HTR-8/SVneo (cell line): ENCODE measurements at regions not wholly inside any gene's neighbourhood (a gene's known extent, or its start where the extent isn't known, plus 50 kb on each side); places are given as distances from the start of the nearest gene placed in this dataset.
"Not testable (repeated sequence)": the region's sequence is repeated elsewhere in the genome, so short reads cannot be mapped to it uniquely, and the experiment has no call there.

Experiments used
- DNase-seq: peaks from one replicate; pipeline ENCODE4 v3.0.0; 2011; ENCODE audit warnings: low spot score, mixed read lengths; ENCODE audit not compliant: insufficient read length
- FAIRE-seq: peaks from 2 replicates; lab custom pipeline; 2011; peaks lifted over from hg19 to GRCh38; lab: Jason Lieb, UNC

- no peak for DNase-seq
- FAIRE-seq: no peak
These were observed 107.2 kb upstream of the SYT13 start for GRCh38 chr11:45393334-45393733.

GRCh38 chr11:45392591-45393091 lies 106.5 kb upstream of the SYT13 start:
- FAIRE-seq (no peak), DNase-seq (no peak)

DNA sequence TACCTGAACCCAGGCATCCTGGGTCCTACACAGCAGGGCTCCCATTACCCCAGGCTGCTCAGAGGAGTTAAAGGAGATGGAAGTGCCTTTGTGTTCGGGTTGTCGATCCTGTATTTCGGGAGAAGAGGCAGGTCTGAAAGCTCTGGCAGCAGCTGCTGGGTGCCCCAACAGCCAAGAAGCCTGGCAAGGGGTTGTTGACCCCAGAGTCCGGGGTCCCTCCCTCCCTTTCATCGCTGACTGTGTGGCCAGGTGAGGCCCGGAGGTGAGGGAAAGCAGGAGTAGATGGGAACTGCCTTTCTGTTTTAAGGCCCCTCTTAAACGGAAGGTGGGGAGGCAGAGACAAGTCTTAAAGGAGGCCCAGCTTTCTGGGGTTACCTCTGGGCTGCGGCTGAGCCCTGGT lies 106.0 kb upstream of the SYT13 start:
- FAIRE-seq: no peak
- no peak for DNase-seq

DNA sequence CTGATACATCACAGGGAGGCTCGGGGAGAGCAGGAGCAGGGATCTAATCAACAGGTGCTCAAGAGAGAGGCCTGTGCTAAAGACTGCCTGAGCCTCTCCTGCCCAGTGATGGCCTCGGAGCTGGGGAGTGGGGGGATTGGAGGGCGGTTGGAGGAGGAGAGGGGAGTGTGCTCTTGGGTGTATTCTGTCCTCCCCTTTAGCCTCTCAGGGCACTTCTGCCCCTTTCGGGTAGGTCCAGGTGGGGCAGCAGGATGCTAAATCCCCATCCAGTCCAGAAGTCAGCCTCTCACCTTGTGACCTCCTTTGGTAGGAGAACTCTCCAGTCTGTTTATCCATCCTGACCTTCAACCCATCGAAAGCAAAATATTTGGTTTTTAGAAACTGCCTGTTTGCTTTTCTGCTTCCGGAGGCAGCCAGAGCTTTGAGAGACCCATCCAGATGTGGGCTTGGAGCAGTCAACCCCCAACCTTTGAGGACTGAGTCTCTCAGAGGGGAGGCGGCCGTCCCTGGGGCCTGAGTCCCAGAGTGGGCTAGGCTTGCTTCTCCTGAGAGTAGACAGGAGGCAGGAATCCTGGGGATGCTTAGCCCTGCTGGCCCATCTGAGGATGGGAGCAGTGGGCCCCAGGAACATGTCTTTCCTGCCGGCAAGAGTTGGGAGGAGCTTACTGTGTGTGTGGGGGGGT lies 105.2 kb upstream of the SYT13 start:
- FAIRE-seq (no peak), DNase-seq (no peak)

DNA sequence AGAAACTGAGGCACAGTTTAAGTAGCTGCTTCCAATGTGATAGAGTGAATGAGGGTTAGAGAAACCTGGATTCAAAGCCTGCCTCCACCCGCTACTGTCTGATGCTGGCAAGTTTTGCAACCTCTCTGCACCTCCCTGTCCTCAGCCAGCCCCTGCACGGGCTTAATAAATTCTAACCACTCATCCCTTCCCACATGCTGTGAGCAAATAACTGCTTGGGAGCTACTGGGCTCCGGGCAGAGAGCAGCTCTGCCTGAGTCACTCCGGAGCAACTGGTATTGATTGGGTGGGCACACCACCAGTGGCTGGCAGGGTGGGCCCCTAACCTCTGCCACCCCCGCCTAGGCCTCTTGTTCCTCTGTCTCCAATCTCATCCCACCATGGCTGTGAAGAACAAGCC lies 104.3 kb upstream of the SYT13 start:
- DNase-seq (no peak), FAIRE-seq (no peak)

DNA sequence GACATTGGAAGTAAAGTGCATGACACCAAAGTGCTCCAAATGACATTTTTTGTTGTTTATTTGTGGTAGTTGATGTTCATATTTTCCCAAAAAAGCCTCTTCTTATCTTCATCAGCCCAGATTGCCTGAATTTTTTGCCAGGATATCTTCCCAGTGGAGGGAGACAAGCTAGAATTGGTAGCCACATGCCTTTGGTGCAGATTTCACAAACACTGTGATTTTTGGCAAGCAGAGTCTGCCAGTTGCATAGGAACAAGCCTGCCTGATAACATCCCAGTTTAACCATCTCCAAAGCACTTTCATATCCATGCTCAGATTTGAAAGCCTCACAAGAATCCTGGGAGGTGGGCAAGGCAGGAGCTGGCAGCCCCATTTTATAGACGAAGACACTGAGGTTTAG lies 102.3 kb upstream of the SYT13 start:
- FAIRE-seq (no peak), DNase-seq (no peak)

DNA sequence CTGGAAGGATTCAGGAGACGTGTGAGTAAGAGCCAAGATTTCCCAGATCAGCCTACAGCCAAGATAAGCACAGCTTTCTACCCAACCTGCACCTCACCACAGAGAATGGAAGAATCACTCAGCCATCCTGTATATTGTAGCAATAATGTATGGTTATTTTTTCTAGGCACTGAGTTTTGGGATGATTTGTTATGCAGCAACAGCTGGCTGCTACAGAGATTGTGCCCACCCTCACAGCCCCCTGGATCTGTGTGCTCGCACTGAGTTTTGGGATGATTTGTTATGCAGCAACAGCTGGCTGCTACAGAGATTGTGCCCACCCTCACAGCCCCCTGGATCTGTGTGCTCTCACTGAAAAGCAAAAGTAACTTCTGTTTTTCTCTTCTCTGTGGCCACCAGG lies 101.7 kb upstream of the SYT13 start:
- not testable (repeated sequence) for FAIRE-seq, DNase-seq

GRCh38 chr11:45386972-45387371 lies 100.8 kb upstream of the SYT13 start:
- no peak for DNase-seq
- FAIRE-seq: no peak

- FAIRE-seq (no peak), DNase-seq (no peak)
These were observed 99.7 kb upstream of the SYT13 start for GRCh38 chr11:45385844-45386243.

- DNase-seq: no peak
- FAIRE-seq: no peak
These were observed 99.3 kb upstream of the SYT13 start for GRCh38 chr11:45385423-45385822.

DNA sequence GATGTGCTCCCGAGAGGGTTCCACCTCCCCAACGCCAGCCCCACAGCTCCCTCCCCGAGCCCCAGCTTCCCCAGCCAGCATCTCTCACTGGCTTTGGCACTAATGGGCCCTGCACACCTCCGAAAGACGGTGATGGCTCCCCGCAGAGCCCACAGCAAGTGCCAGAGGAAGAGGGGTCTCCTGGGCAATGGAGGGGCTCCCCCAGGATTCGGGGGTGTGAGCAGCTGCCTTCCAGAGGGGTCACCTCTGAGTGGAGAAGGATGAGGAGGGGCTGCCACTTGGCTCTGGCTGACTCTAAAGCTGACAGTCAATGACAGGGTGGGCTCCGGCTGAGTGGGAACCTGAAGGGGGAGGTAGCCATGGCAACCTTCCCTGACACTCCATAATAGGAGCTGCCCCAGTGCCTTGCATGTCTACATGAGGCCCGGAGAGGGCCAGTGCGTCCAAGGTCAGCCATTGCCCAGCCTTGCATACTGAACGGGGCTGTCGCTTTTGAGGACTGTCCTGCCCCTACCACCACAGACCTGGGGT lies 98.6 kb upstream of the SYT13 start:
- DNase-seq: no peak
- no peak for FAIRE-seq

DNA sequence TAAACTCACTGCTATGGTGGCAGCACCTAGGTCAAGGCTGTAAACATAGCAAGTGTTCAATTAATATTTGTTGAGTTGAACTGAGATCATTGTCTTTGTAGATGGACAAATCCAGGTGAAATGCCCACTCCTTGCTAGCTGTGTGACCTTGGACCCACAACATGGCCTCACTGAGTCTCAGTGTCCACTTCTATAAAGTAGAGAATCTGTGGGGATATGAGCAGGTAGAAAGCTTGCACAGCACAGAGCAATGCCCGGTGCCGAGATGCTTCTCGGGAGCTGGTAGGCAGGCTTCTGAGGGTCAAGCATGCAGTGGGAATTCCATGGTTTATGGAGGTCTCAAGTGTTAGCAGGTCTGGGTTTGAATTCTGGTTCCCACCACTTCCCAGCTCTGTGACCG lies 97.9 kb upstream of the SYT13 start:
- DNase-seq (no peak), FAIRE-seq (no peak)

DNA sequence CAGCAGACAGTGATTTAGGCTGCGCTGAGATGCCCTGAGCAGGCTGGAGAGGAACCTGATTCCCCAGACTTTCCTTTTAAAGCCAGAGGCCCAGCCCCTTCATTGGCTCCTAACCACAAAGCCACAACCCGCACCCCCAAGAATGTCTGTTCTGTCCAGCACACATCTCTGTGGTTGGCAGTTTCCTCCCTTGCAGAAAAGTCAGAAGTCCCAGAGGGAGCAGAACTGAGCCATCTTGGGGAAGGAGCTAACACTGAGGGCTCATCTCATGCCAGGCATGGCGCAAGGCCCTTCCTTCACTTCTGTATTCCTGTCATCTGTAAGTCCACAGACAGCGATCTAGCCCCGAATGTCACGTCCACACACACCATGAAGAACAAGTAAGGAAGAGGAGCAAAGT lies 97.1 kb upstream of the SYT13 start:
- DNase-seq (peak; percentile 32), FAIRE-seq (no peak)

- DNase-seq (no peak), FAIRE-seq (no peak)
These were observed 96.2 kb upstream of the SYT13 start for GRCh38 chr11:45382133-45382878.

DNA sequence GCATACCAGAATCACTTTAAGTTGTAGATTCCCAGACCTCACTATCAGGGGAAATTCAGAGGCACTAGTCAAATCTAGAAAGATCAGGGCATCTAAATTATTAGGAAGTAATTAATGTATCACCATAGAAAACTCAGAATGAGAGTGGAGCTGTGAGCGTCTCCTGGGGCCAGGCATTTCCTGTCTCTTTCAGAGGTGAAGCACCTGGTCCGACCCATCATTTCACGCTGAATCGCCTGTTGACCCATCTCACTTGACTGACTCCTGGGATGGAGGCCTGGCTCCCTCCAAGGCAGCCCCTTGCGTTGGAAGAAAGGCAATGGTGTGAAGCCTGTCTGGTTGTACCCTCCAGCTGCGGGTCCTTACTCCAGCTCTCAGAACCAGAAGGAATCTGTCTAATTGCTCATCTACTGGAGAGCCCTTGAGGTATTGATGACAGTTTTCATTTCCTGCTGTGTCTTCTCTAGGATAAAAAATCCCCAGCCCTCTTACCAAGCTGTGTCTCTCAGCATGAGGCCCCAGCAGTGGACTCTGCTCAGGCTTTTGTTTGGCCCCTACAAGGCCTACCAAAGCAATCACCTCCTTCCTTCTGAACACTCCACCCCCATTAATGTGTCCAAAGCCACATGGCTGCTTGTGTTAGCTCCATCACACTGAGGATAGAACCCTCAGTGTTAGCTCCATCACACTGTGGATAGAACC lies 93.2 kb upstream of the SYT13 start:
- DNase-seq (no peak), FAIRE-seq (no peak)

DNA sequence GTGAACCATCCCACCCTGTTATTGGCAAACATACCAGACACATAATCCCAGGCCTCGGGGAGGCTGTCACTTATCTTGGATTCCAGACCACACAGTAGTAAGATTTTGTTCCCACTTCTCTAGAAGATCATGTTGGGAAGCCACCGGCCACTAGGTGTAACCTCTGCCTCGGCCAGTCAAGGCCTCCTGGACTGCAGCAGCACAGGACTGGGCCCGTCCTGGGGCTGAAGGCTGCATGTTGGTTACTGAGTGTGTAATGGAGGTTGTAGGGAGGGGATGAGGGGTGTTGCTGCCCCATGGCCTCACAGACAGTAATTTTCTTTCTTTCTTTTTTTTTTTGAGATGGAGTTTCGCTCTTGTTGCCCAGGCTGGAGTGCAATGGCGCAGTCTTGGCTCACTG lies 92.4 kb upstream of the SYT13 start:
- no peak for DNase-seq
- FAIRE-seq: no peak

GRCh38 chr11:45374653-45375059 lies 88.5 kb upstream of the SYT13 start:
- no peak for FAIRE-seq
- DNase-seq: no peak

- no peak for FAIRE-seq
- DNase-seq: no peak
These were observed 88.0 kb upstream of the SYT13 start for GRCh38 chr11:45374130-45374529.

DNA sequence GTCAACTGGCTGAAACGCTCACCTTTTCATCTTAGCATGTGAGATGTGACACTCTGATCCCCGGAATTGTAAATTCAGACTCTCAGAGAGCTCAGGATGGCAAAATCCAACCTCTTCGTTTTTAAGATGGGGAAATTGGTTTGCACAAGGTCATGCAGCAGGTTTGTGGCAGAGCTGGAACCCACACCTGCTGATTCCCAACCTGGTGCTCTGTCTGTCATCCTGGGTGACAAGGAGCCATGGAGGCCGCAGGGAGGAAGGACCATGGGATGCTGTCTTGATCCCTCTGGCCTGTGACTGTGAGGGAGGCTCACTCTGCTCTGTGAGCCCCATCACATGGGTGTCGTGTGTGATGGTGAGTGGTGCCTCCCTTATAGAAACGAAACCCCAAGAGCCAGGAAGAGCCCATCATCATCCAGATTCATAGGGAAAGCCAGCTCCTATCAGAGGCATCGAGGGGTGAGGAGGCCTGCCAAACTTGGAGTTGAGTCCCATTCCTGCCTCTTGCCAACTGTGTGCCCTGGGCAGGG lies 87.4 kb upstream of the SYT13 start:
- FAIRE-seq: no peak
- no peak for DNase-seq

GRCh38 chr11:45372414-45372813 lies 86.3 kb upstream of the SYT13 start:
- DNase-seq, FAIRE-seq: not testable (repeated sequence)
